ENCODE measurements at regions not wholly inside any gene's neighbourhood (a gene's known extent, or its start where the extent isn't known, plus 50 kb on each side); places are given as distances from the start of the nearest gene placed in this dataset.

DNA sequence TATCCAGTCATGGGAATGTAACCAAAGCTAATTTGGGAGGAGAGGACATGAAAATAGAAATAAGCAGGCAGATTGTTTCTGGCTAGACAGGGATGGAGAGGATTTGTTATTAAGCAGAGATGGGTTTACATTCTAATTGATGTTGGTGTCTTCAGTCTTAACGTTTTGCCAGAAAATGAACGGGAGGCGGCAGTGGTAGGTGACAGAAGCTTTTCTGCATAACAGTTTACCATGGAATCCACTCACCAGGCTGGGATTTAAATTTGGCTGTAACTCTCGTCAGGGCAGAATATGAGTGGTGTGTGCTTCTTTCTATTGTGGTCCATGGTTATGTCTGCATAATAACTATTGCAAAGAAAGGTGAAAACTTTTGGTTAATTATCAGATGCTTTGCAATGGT is 50.2 kb upstream of the OTX2 start:
- TF ChIP-seq, protein P1, sequence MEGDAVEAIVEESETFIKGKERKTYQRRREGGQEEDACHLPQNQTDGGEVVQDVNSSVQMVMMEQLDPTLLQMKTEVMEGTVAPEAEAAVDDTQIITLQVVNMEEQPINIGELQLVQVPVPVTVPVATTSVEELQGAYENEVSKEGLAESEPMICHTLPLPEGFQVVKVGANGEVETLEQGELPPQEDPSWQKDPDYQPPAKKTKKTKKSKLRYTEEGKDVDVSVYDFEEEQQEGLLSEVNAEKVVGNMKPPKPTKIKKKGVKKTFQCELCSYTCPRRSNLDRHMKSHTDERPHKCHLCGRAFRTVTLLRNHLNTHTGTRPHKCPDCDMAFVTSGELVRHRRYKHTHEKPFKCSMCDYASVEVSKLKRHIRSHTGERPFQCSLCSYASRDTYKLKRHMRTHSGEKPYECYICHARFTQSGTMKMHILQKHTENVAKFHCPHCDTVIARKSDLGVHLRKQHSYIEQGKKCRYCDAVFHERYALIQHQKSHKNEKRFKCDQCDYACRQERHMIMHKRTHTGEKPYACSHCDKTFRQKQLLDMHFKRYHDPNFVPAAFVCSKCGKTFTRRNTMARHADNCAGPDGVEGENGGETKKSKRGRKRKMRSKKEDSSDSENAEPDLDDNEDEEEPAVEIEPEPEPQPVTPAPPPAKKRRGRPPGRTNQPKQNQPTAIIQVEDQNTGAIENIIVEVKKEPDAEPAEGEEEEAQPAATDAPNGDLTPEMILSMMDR (IDR thresholded peaks at IDR 0.05): no peak
- TF ChIP-seq EZH2 (IDR thresholded peaks at IDR 0.05) (no peak), EZH2phosphoT487 (IDR thresholded peaks at IDR 0.05) (no peak)

Measured in neural progenitor cell (in vitro differentiated cells).